ENCODE measurements at regions not wholly inside any gene's neighbourhood (a gene's known extent, or its start where the extent isn't known, plus 50 kb on each side); places are given as distances from the start of the nearest gene placed in this dataset.

DNA sequence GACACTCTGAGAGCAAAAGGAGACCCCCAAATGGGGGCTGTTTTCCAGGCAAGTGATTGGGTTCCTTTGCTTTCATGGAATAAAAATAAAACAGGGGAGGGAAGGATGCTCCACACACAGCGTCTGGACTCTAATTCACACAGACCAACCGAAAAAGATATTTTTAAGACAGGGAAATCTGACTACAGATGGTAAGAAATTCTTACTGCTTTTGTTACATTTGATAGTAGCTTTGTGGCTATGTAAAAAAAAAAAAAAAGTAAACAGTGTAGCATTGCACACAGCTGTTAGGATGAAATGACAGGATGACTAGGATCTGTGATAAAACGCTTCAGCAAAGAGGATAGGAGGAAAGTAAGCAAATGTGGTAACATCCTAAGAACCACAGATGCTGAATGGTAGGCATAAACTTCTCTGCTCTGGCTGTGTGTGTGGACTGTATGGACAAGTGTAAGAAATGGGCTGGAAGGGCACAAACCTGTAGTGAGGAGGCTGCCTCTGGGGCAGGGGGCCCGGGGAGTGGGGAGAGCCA, 207.6 kb downstream of the ANAPC1 start:
- DNase-seq, result no peak

DNA sequence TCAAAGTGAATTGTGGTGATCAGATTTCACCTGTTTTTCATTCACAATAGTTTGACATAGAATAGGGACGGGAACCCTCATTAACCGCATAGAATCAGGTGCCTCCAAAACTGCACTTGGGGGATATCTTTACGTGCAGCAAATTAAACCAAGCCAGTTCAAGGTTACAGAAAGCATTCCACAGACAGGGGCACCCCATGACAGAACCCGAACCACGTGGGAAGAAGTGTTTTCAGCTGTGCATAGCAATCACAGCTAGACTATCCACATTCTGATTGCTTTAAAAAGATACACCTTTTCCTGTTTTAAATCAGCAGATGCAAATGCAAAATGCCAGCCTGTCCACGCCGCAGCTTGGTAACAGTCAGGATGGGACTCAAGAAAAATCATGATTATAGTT, 205.8 kb downstream of the ANAPC1 start:
- no peak for DNase-seq

DNA sequence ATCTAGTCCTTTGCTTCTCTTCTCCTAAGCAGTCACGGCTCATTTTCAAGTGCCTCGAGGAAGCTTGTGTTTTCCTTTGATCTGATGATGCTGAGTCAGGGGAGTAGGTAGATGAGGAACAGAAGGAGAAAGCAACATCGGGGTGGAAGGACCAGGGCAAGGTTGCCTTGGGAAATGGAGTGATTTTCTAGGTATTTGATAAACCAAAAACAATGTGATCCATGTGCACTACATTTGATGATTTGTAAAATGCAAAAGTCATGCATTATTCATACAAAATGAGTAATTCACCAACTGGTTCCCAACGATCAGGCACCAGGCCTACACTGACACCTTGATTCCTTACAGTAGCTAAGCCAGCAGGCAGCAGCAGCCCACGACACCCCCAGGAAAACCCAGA, 205.3 kb downstream of the ANAPC1 start:
- no peak for DNase-seq

DNA sequence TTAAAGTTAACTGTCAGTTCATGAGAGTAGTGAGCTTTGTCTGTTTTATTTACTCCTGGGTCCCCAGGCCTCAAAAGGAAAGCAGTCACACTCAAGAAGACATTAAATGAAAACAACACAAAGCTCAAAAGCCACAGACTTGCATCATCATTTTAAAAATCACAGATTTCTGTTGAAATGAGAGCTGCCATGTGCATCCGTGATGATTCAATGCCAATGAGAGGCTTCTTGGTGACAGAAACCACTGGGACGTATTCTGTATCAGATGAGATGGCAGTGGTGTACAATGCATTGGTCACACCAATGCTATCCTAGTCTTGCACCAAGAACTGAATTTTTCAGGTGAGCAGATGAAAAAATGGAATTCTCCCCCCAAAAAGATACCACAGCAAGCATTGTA, 204.8 kb downstream of the ANAPC1 start:
- no peak for DNase-seq

DNA sequence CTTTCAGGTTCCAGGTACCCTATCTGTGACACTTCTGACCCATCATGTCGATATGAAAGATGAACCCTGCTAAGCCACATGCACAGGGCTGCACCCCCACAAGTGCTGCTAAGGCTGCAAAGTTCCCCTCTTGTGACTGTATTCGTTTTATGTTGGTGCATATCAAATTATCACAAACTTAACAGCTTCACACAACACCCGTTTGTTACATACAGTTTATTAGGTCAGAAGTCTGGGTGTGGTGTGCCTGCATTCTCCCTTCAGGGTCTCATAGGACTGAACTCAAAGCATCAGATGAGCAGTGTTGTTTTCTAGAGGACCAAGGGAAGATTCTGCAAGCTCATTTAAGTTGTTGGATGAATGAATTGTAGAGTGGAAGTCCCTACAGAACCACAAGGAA, 199.4 kb downstream of the ANAPC1 start:
- no peak for DNase-seq

DNA sequence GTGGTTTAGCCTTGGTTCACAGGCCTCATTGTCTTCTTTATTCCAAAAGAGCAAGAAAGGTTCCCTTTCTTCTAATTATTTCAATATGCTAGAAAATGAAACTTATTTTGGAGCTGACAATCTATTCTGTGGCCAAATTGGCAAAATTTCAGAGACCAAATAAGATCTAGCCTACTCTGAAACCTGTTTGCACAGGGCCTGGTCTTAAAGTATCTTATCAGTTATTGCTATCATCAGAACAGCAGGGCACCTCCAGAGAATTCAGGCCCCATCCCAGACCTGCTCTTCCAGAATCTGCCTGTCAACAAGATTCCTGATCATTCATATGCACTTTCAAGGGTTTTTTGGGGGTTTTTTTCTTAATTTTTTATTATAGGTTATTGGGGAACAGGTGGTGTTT, 198.7 kb downstream of the ANAPC1 start:
- no peak for DNase-seq

DNA sequence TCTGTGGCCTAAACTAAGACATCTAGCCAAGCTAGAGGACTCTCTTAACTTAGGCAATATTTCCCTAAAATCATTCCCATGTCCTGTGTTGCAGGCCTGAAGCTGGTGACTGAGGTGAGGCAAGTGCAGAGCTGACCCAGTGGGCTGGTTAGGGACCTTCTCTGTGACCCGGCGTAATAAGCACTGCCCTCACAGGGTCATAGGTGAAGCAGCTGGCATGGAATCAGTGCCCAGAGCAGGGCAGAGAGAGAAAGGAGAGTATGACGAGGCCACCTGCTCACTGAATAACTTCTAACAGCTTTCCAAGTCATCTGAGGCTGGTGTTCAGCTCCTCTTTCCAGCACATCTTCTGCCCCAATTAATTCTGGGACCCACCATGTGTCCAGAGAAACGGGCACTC, 197.0 kb downstream of the ANAPC1 start:
- DNase-seq, result no peak

DNA sequence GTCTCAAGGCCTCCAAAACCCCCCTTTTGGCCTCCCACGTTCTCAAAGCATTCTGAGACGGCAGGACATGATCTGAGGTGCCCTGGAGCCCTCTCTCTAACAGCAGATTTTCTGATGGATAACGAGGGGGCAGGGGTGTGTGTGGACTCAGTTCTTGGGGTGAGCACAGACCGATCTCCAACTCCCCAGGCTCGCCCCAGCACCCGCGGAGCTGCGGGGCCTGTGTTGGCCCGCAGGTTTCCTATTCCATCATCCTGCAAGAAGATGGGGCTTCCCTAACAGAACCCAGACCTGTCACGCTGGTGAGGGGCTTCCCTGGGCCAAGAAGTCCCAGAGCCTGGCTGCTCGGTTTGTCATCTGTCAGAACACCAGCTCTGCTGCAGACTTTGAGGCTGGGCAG, 196.1 kb downstream of the ANAPC1 start:
- DNase-seq, result no peak

DNA sequence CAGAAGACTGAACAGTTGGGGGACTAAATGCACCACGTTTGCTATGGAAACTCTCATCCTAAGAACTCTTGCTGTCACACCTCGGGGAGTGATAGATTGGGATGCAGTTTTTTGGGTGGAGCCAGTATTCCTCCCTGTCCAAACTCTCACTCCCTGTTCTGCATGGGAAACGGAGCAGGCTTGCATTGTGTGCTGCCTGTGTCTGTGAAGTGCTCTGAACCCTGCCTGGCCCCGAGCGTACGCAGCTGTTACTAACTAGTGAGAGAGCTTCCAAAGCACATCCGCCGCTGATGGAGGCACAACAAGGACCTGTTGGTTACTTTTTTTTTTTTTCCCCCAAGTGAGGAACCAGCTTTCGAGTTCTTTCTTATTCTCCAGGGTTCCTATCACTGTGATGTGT, 195.5 kb downstream of the ANAPC1 start:
- no peak for DNase-seq

DNA sequence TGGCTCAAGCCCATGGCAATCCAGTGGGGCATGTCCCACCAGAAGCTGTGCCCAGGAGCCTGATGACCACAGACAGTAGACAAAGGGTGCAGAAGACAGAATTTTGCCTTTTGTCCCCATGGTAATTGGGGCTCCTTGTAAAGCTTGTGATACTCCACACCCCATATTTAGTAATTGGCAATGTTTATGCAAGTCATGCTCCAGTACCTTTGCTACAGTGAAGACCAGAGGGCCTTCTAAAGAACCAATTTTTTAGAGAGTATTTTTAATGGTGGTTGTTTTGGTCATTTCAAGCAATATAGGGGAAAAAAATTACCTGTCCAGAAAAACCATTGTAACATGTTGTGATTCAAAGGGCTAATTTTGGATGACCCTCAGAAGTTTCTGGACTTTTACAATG, 194.8 kb downstream of the ANAPC1 start:
- DNase-seq, result no peak

DNA sequence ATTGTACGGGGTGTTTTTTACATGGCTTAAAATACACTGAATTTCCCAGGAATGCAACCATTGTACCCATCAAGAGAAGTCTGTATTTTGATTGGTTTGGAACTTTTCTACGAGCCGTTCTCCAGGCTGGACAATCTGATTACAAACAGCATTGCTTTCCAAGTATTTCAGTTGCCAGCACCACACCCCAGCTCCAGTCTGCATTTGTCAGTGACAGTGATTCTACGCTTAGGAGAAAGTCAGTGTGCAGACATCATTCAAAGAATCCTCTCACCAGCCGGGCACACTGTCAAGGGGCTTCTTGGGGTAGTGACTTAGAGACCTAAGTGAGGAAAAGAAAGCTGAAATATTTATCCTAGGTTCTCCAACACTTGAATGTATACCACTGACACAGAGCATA, 194.1 kb downstream of the ANAPC1 start:
- no peak for DNase-seq

DNA sequence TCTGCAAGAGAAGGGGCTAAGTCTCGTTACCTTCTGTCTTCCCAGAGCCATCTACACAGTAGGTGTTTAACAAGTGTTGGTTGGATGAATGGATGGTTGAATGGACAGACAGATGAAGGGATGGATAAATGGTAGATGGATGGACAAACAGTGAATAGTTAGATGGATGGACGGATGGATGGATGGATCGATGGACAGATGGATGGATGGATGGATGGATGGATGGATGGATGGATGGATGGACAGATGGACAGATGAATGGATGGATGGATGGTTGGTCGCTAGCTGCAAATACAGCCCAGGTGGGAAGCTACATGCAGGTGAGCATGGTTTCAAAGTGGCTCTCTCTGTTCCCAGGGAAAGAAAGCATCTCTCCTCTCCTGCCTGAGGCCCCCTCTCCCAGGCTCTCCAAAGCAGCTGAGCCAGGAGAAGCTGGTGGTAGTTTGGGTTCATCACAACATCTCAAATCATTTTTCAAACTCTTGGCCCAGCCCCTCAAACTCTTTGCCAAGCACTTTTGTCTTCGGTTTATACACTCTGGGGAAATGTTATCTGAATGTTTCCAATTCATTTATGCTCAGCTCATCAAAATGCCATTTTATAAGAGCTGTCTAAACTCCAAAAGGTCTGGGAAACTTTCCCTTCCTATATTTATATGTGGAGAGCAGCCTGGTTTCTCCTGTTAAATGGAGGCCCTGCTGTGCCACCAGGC, 192.7 kb downstream of the ANAPC1 start:
- no peak for DNase-seq

DNA sequence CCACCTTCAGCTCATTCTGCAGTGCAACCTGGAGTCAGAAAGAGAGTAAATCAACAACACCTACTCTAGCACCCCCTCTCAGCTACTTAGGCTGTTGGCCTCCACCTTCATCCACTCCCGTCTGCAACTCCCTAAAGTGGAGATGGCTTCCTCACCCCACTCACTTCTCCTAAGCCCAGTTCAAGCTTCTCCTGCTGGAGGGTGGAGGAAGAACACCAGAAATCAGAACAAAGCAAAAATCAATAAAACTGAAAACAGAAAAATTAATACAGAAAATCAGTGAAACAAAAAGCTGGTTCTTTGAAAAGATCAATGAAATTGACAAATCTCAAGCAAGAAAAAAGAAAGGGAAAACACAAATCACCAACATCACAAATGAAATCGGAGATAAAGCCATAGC, 191.7 kb downstream of the ANAPC1 start:
- no peak for DNase-seq

DNA sequence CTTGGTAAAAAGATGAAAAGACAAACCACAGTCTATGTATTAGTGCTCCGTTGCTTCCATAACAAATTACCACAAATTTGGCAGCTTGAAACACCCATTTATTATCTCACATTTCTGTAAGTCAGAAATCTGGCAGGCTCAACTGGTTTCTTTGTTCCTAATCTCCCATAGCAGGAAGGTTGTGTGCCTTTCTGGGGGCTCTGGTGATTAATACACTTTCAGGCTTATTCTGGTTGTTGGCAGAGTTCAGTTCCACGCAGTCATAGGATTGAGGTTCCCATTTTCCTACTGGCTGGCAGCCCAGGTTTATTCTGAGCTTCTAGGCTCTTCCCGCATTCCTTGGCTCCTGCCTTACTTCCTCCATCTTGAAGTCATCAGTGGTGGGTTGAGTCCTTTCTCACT, 189.3 kb downstream of the ANAPC1 start:
- no peak for DNase-seq

DNA sequence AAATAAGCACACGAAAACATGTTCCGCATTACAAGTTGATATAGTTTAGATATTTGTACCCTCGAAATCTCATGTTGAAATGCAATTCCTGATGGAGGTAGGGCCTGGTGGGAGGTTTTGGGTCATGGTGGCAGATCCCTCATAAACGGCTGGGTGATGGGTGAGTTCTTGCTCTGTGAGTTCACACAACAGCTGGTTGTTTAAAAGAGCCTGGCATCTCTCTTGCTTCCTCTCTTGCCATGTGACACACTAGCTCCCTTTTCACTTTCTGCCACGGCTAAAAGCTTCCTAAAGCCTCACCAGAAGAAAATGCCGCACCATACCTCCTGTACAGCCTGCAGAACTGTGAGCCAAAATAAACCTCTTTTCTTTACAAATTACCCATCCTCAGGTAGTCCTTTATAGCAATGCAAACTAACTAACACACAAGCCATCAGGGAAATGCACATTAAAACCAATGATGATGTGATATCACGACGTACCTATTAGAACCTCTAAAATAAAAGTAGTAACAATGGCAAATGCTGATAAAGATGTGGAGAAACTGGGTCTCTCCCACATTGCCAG, 188.5 kb downstream of the ANAPC1 start:
- DNase-seq, result no peak

DNA sequence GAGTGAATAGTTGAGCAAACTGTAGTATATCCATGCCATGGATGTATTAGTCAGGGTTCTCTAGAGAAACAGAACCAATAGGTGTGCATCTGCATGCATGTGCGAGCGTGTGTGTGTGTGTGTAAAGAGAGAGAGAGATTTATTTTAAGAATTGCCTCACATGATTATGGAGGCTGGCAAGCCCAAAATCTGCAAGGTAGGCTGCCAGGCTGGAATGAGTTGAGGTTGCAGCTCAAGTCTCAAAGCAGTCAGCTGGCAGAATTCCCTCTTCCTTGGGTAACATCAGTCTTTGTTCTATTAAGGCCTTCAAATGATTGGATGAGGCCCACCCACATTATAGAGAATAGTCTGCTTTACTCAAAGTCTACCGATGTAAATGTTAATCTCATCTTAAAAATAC, 187.8 kb downstream of the ANAPC1 start:
- no peak for DNase-seq

DNA sequence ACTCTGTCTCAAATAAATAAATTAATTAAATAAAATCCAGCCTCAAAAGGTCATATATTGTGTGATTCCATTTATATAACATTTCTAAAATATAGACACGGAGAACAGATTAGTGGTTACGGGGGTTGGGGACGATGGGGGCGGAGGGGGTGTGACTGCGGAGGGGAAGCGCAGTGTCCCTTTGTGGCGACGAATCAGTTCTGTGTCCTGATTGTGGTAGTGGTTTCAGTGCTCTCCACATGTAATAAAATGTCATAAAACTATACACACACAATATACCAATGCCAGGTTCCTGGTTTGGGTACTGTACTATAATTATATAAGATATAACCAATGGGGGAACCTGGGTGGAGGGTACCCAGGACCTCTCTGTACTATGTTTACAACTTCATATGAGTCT, 186.4 kb downstream of the ANAPC1 start:
- DNase-seq, result no peak

DNA sequence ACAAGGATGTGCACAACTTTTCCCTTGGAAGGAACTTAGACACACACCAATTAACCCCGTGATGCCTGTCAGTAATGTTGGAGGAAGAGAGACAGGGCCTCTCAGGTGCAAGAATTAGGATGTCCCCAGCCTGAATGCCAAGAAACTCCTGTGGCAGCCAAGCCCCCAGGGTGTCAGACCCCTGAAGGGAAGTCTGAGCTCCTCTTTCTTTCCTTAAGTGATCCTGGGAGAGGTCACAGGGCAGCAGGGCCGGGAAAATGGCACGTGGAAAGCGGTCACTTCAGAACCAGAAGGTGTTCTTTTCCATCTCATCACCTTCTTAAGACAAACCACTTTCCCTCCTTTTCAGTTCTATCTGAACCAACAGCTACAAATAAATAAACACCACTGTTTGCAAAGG, 185.9 kb downstream of the ANAPC1 start:
- DNase-seq, result no peak

DNA sequence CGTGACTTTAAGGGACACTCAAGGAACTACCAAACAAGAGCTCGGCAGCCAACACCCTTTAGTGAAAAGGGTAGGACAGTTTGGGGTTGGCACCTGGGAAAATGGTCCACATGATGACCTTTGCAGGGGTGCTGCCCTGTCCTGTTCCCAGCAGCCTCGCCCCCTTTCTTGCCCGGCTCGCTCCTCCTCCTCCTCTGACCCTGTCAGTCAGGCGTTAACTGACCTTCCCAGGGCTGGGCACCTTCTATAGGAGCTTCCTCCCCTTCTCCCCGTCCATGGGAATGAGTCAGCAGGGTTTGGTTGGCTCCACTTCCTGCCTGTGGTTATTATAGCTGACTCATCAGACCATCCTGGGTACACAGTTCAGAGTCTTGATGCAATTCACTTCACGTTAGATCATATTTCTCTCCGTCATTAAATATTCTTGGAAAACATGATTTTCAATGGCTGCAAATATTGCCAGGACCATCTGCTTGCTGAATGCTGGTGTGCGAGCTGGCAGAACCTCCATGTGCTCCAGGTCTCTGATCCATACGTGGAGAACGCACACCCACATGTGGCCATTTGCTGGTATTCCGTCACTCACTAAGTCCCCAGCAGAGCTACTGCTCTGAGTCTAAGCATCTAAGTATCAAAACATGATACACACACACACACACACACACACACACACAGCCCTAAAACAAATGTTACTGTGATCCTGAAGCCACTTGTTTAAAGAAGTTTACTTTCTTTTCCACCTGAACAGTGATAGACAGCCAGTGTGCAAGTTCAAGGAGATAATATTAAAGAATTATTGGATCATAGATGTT, 185.0 kb downstream of the ANAPC1 start:
- no peak for DNase-seq

DNA sequence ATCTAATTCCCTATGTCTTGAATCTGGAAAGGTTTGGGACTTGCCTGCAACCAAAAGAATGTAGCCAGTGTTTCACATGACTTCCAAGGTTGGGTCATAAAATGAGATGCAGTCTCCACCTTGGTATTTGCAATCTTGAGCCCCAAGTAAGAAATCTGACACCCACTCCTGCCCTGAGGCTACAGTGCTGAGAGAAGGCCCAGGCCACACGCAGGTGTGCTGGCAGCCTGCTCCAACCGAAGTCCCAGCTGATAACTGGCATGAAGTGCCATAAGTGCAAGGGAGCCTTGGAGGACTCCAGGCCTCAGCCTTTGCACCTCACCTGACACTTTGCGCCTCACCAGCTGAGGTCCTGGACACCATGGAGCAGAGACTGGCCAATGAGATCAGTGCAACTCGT, 182.7 kb downstream of the ANAPC1 start:
- DNase-seq, result no peak

DNA sequence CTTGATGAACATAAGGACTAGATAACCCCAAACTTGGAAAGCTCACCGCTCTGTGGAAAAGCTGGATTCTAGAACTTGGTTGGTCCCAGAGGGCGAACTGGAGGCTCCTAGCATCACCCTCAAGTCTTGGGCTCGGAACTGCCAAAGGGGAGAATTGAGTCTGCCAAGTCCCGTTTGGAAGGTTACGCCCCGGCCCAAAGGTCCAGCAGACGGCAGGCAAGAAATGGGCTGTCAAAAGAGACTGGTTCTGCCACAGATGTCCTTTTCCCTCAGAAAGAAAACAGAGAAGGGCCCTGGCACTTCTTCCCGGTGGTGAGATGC, 182.2 kb downstream of the ANAPC1 start:
- no peak for DNase-seq

DNA sequence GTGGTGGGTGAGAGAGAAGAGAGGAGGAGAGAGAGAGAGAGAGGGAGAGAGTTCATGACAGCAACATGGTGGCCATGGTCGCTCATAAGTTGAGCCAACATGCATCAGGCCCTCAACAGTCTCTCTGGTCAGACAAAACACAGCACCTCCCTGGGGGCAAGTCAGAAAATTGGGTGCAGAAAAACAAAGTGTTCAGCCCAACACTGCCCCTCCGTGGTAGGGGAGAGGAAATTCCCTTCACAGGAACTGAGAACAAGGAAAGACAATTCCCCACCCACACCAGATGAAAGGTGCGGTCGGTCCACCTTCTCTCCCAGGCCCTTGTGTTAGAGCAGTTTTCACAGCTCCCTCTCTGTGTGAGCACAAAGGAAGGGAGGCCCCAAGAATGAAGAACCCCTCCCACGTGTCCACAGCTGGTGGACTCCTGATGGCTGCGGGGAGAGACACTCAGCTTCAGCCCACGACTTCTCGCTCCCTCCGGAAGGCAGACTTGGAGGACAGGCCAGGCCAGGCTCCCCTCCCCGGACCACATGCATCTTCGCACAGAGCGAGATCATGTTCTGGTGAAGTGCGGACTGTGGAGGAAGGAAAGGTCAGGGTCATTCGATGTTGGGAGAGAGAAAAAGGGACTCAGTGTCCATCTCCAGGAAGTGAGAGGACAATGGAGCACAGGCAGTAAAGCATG, 181.7 kb downstream of the ANAPC1 start:
- no peak for DNase-seq

DNA sequence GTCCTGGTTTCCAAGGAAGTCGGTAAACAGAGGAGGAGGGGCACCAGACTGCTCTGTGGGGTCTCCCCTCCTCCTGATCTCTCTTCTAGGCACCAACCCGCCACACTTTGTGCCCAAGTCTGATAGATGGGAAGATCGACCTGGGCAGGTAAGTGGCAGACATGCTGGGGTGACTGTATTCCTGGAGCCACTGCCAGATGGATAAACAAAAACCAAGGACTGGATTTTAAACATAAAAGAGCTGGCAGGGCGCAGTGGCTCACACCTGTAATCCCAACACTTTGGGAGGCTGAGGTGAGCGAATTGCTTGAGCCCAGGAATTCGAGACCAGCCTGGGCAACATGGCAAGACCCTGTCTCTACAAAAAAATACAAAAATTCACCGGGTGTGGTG, 181.2 kb downstream of the ANAPC1 start:
- DNase-seq, result no peak

DNA sequence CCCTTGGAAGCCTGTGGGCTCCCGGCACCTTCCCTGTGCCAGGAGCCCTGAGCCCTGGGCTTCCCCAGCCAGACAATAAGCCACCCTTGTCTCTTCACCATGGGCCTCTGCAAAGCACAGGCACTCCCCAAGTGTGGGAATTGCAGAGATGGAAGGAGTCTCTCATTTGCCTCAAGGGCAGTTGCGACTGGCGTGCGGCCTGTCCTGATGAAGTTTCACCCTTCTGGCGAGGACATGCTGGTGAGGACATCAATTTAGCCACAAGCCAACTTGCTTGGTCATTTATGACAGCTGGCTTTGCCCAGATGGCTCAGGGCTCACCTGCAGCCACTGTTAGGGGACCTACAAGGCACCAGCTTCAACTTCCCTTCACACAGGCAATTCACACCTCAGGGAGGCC, 180.2 kb downstream of the ANAPC1 start:
- no peak for DNase-seq
